Thyroid gland (tissue), 4 donors: ENCODE measurements at regions not wholly inside any gene's neighbourhood (a gene's known extent, or its start where the extent isn't known, plus 50 kb on each side); places are given as distances from the start of the nearest gene placed in this dataset.

Experiments
- POLR2A ChIP-seq, 2 donors: fragments of 450-650 bp; IDR thresholded peaks; one replicate each; pipeline ENCODE4 v1.6.1; 2017; ENCODE audit warnings: antibody characterized with exemption in 2 of 2, mild to moderate bottlenecking in 2 of 2, moderate library complexity in 1 of 2
- TF ChIP-seq, protein P1 (sequence below), 6 experiments: fragments of 200-600 bp in 3 of 6; fragments of 450-650 bp in 3 of 6; sonication (generic) in 3 of 6; IDR thresholded peaks; one replicate each; pipeline ENCODE4 v1.5.1; 2016 to 2019; ENCODE audit warnings: antibody characterized with exemption in 6 of 6, mild to moderate bottlenecking in 2 of 6, inconsistent platforms in 1 of 6, moderate library complexity in 1 of 6

DNA sequence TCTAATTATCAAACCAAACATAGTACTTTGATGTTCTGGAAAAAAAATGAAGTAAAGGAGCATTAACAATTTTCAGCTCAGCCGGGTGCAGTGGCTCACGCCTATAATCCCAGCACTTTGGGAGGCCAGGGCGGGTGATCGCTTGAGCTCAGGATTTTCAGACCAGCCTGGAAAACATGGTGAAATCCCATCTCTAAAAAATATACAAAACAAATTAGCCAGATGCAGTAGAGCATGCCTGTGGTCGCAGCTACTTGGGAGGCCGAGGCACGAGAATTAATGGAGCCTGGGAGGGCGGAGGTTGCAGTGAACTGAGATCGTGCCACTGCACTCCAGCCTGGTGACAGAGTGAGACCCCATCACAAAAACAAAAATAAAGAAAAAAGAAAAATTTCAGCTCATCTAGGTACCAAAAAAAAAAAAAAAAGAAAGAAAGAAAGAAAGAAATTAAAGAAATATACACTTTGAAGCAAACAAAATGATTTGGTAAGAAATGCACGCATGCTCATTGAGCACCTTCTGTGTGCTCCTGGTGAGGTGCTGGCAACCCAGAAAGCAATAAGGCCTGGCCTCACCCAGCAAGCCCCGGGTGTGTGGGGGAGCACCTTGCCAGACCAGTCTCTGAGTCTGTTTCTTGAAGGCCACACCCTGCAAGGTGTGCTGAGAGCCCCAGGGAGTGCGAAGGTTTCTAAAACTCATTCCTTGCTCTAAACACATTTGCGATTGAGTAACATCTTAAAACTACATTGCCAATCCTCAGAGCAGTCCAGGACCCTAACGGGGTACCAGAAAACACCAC, 133.5 kb downstream of the TFCP2L1 start:
- TF ChIP-seq, protein P1, sequence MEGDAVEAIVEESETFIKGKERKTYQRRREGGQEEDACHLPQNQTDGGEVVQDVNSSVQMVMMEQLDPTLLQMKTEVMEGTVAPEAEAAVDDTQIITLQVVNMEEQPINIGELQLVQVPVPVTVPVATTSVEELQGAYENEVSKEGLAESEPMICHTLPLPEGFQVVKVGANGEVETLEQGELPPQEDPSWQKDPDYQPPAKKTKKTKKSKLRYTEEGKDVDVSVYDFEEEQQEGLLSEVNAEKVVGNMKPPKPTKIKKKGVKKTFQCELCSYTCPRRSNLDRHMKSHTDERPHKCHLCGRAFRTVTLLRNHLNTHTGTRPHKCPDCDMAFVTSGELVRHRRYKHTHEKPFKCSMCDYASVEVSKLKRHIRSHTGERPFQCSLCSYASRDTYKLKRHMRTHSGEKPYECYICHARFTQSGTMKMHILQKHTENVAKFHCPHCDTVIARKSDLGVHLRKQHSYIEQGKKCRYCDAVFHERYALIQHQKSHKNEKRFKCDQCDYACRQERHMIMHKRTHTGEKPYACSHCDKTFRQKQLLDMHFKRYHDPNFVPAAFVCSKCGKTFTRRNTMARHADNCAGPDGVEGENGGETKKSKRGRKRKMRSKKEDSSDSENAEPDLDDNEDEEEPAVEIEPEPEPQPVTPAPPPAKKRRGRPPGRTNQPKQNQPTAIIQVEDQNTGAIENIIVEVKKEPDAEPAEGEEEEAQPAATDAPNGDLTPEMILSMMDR (IDR thresholded peaks at IDR 0.05), result no peak
- no peak for TF ChIP-seq POLR2A (IDR thresholded peaks at IDR 0.05)
